Psoas muscle (tissue), 7 donors: ENCODE measurements at regions not wholly inside any gene's neighbourhood (a gene's known extent, or its start where the extent isn't known, plus 50 kb on each side); places are given as distances from the start of the nearest gene placed in this dataset.

Source experiments
- ATAC-seq, 4 donors: fragments of 200-7000 bp; cut with Tn5 transposase; one replicate each; pipeline ENCODE4 v1.9.1; 2020; ENCODE audit warnings: moderate library complexity in 3 of 4, mild to moderate bottlenecking in 2 of 4
- DNase-seq, 2 donors: peaks; one replicate each; pipeline ENCODE4 v3.0.0-alpha.2; 2020
- H3K27ac ChIP-seq: fragments of 200-600 bp; one replicate; pipeline ENCODE4 v1.8.0; 2022
- H3K27me3 ChIP-seq, 3 donors: fragments of 200-600 bp in 1 of 3; one replicate each; pipeline versions ENCODE4 v1.6.1 to v1.8.0; 2013 to 2022; ENCODE audit warnings: low read length in 2 of 3, mild to moderate bottlenecking in 2 of 3, moderate library complexity in 1 of 3; ENCODE audit not compliant: insufficient read depth in 3 of 3
- H3K36me3 ChIP-seq, 2 donors: fragments of 200-600 bp in 1 of 2; one replicate each; pipeline versions ENCODE4 v1.6.1 to v1.8.0; 2013 to 2022; ENCODE audit warnings: low read depth in 1 of 2, mild to moderate bottlenecking in 1 of 2, moderate library complexity in 1 of 2; ENCODE audit not compliant: insufficient read depth in 1 of 2
- H3K4me1 ChIP-seq: fragments of 200-600 bp; one replicate; pipeline ENCODE4 v1.8.0; 2022
- H3K4me3 ChIP-seq: fragments of 200-600 bp; one replicate; pipeline ENCODE4 v1.8.0; 2022; ENCODE audit warnings: mild to moderate bottlenecking
- H3K9me3 ChIP-seq: fragments of 200-600 bp; one replicate; pipeline ENCODE4 v1.8.0; 2022
- CTCF ChIP-seq: fragments of 200-600 bp; IDR thresholded peaks from one replicate; pipeline ENCODE4 v1.8.0; 2022; ENCODE audit warnings: antibody characterized with exemption
- WGBS, 3 donors: extraction: QIAGEN DNeasy Blood & Tissue Kit; methylation state at CpG; one replicate each; pipeline versions ENCODE4 v1.1.6 to v1.1.7; 2013; 5-methylcytosine and 5-hydroxymethylcytosine counted together
- intact Hi-C, 2 donors: fragments of 100-400 bp; cut with DNase I; formaldehyde crosslinking; loops; one replicate each; pipeline versions ENCODE4 v1.11.0 to v1.14.2; 2022
- donor health status: healthy with polysubstance abuse.
- donor health status: DM: no; HTN: no; CAD: no; lungs with moderate emphysema.
- donor health status: Bipolar disorder and iron deficiency.
- donor health status: healthy.
- donor health status: DM: yes; HTN: yes; CAD: no.
- donor health status: DM: no; HTN: no; CAD: no.
- donor health status: DM: yes; HTN: yes; CAD: no.

GRCh38 chr13:89856512-89856911, 1491.0 kb upstream of the MIR17HG start:
- no peak for ATAC-seq
- no peak for TF ChIP-seq CTCF
- 81 to 95% (median 85%) methylated on average over 4 of the region's 4 CpGs for WGBS, 3 donors

GRCh38 chr13:89857502-89857901, 1490.0 kb upstream of the MIR17HG start:
- WGBS, 3 donors: 80 to 93% (median 86%) methylated on average over 3 of the region's 3 CpGs
- intact Hi-C loops: no loop called here
- H3K27ac ChIP-seq: no peak overlapping the region
- no peaks in the 10 kb centered on the region for H3K9me3 ChIP-seq
- no peak for TF ChIP-seq CTCF
- DNase-seq (no peak), ATAC-seq (no peak)
- H3K4me1 ChIP-seq: no peaks in the 10 kb centered on the region
- H3K36me3 ChIP-seq: no peaks in the 10 kb centered on the region
- H3K4me3 ChIP-seq: no peak overlapping the region
- H3K27me3 ChIP-seq: no peaks in the 10 kb centered on the region

More at GRCh38 chr13:89856512-89856911, 1491.0 kb upstream of the MIR17HG start:
- Histone ChIP-seq H3K4me1 (no peaks in the 10 kb centered on the region), H3K9me3 (no peaks in the 10 kb centered on the region), H3K27me3 (no peaks in the 10 kb centered on the region), H3K4me3 (no peak overlapping the region), H3K36me3 (no peaks in the 10 kb centered on the region), H3K27ac (no peak overlapping the region)
- no peak for DNase-seq
- intact Hi-C loops: no loop called here

GRCh38 chr13:89862011-89862690, 1485.3 kb upstream of the MIR17HG start:
- no peaks in the 10 kb centered on the region for H3K9me3 ChIP-seq
- H3K27ac ChIP-seq: no peak overlapping the region
- 92 to 94% (median 93%) methylated on average over 13 of the region's 13 CpGs for WGBS, 3 donors
- H3K4me1 ChIP-seq: no peaks in the 10 kb centered on the region
- TF ChIP-seq CTCF: no peak
- no peak overlapping the region for H3K4me3 ChIP-seq
- ATAC-seq: no peak
- no peaks in the 10 kb centered on the region for H3K27me3 ChIP-seq
- no peak for DNase-seq
- no peaks in the 10 kb centered on the region for H3K36me3 ChIP-seq
- intact Hi-C loops: no loop called here

GRCh38 chr13:89862691-89863036, 1484.8 kb upstream of the MIR17HG start:
- intact Hi-C loops: no loop called here
- DNase-seq (no peak), ATAC-seq (no peak)
- no peaks in the 10 kb centered on the region for H3K4me1 ChIP-seq
- no peak overlapping the region for H3K27ac ChIP-seq
- no peak overlapping the region for H3K4me3 ChIP-seq
- no peaks in the 10 kb centered on the region for H3K27me3 ChIP-seq
- no peak for TF ChIP-seq CTCF
- no peaks in the 10 kb centered on the region for H3K9me3 ChIP-seq
- H3K36me3 ChIP-seq: no peaks in the 10 kb centered on the region
- WGBS, 3 donors: 77 to 84% (median 82%) methylated on average over 4 of the region's 4 CpGs
